Trophoblast cell (in vitro differentiated cells and primary cell): ENCODE measurements at regions not wholly inside any gene's neighbourhood (a gene's known extent, or its start where the extent isn't known, plus 50 kb on each side); places are given as distances from the start of the nearest gene placed in this dataset.

Source experiments
- DNase-seq, 2 donors: peaks; one replicate each; pipeline ENCODE4 v3.0.0-alpha.2; 2016
- H2AFZ ChIP-seq: 2 replicates; pipeline ENCODE4 v1.6.1; 2013; ENCODE audit warnings: low read length, moderate library complexity, mild to moderate bottlenecking; ENCODE audit not compliant: insufficient read depth, poor library complexity
- H2AK5ac ChIP-seq: 2 replicates; pipeline ENCODE4 v1.6.1; 2013; ENCODE audit warnings: mild to moderate bottlenecking, low read length
- H2BK120ac ChIP-seq: 2 replicates; pipeline ENCODE4 v1.6.1; 2013; ENCODE audit warnings: low read length, mild to moderate bottlenecking, moderate library complexity; ENCODE audit not compliant: insufficient read depth, poor library complexity
- H2BK12ac ChIP-seq: 2 replicates; pipeline ENCODE4 v1.6.1; 2013; ENCODE audit warnings: mild to moderate bottlenecking, low read length, moderate library complexity
- H2BK5ac ChIP-seq: 2 replicates; pipeline ENCODE4 v1.6.1; 2013; ENCODE audit warnings: low read length, low read depth, moderate library complexity, mild to moderate bottlenecking; ENCODE audit not compliant: poor library complexity
- H3K14ac ChIP-seq: 2 replicates; pipeline ENCODE4 v1.6.1; 2013; ENCODE audit warnings: mild to moderate bottlenecking, low read length
- H3K18ac ChIP-seq: 2 replicates; pipeline ENCODE4 v1.6.1; 2013; ENCODE audit warnings: mild to moderate bottlenecking, low read length
- H3K23ac ChIP-seq: 2 replicates; pipeline ENCODE4 v1.6.1; 2013; ENCODE audit warnings: low read length
- H3K27ac ChIP-seq: 2 replicates; pipeline ENCODE4 v1.5.1; 2013; ENCODE audit warnings: low read depth, mild to moderate bottlenecking, inconsistent platforms, low read length, moderate library complexity
- H3K27me3 ChIP-seq: 2 replicates; pipeline ENCODE4 v1.6.1; 2013; ENCODE audit warnings: inconsistent platforms, mild to moderate bottlenecking, low read length, moderate library complexity; ENCODE audit not compliant: insufficient read depth
- H3K36me3 ChIP-seq, 2 experiments: 1 replicate in 1 of 2; 2 replicates in 1 of 2; pipeline ENCODE4 v1.6.1; 2013; ENCODE audit warnings: low read length in 2 of 2, mild to moderate bottlenecking in 2 of 2, moderate library complexity in 1 of 2; ENCODE audit not compliant: insufficient read depth in 2 of 2, control insufficient read depth in 1 of 2
- H3K4ac ChIP-seq: 2 replicates; pipeline ENCODE4 v1.6.1; 2013; ENCODE audit warnings: low read depth, mild to moderate bottlenecking, low read length, moderate library complexity
- H3K4me1 ChIP-seq, 2 experiments: 1 replicate in 1 of 2; 2 replicates in 1 of 2; pipeline ENCODE4 v1.6.1; 2013; ENCODE audit warnings: low read length in 2 of 2, mild to moderate bottlenecking in 2 of 2, moderate library complexity in 1 of 2; ENCODE audit not compliant: insufficient read depth in 2 of 2, control insufficient read depth in 1 of 2
- H3K4me2 ChIP-seq: 2 replicates; pipeline ENCODE4 v1.6.1; 2013; ENCODE audit warnings: inconsistent platforms, mild to moderate bottlenecking, low read length, moderate library complexity
- H3K4me3 ChIP-seq: 2 replicates; pipeline ENCODE4 v1.5.1; 2013; ENCODE audit warnings: mild to moderate bottlenecking, low read depth, low read length, inconsistent platforms
- H3K79me1 ChIP-seq: one replicate; pipeline ENCODE4 v1.6.1; 2013; ENCODE audit warnings: low read length
- H3K79me2 ChIP-seq: 2 replicates; pipeline ENCODE4 v1.6.1; 2013; ENCODE audit warnings: low read length, mild to moderate bottlenecking; ENCODE audit not compliant: control insufficient read depth, insufficient read depth, poor library complexity
- H3K9ac ChIP-seq: 2 replicates; pipeline ENCODE4 v1.6.1; 2013; ENCODE audit warnings: mild to moderate bottlenecking, low read length
- H3K9me3 ChIP-seq: 2 replicates; pipeline ENCODE4 v1.6.1; 2013; ENCODE audit warnings: low read depth, mild to moderate bottlenecking, control low read depth, inconsistent platforms, low read length; ENCODE audit not compliant: insufficient read depth
- H4K12ac ChIP-seq: 2 replicates; pipeline ENCODE4 v1.6.1; 2013; ENCODE audit warnings: low read depth, mild to moderate bottlenecking, low read length, moderate library complexity
- H4K8ac ChIP-seq: 2 replicates; pipeline ENCODE4 v1.6.1; 2013; ENCODE audit warnings: low read depth, mild to moderate bottlenecking, low read length, moderate library complexity
- H4K91ac ChIP-seq: one replicate; pipeline ENCODE4 v1.6.1; 2013; ENCODE audit warnings: low read depth, mild to moderate bottlenecking, low read length, moderate library complexity
- WGBS: extraction: QIAGEN DNeasy Blood & Tissue Kit; methylation state at CpG from one replicate; pipeline ENCODE4 v1.1.7; 2013; ENCODE audit warnings: missing lambda C conversion rate; ENCODE audit not compliant: insufficient read length, insufficient coverage; ENCODE audit errors: extremely low coverage; 5-methylcytosine and 5-hydroxymethylcytosine counted together

DNA sequence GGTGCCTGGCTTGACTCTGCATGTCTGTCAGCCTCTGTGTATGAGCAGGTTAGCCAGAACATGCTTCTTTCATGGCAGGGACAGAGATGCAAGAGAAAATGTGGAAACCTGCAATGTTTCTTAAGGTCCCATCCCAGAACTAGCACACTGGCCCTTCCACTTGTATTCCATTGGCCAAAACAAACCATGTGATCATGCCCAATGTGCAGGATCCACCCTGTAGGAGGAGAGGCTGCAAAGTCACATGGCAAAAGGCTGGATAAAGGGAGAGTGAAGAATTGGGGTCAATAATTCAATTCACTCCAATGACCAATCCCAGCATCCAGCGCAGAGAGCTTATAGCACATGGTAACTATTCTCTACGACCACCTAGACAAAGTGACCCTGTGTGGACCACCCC is 405.5 kb downstream of the MIAT start:
- no peak overlapping the region for H3K4me3 ChIP-seq
- H3K79me1 ChIP-seq = no peaks in the 10 kb centered on the region
- H3K4me1 ChIP-seq = peaks cover 0 to 2% of the 10 kb centered on the region in 2 experiments
- no peaks in the 10 kb centered on the region for H3K79me2 ChIP-seq
- H3K4ac ChIP-seq = no peak overlapping the region
- no peak overlapping the region for H4K8ac ChIP-seq
- H2AK5ac ChIP-seq = no peak overlapping the region
- no peaks in the 10 kb centered on the region for H3K27me3 ChIP-seq
- H3K9me3 ChIP-seq = no peaks in the 10 kb centered on the region
- no peak overlapping the region for H3K14ac ChIP-seq
- no peak overlapping the region for H2BK120ac ChIP-seq
- no CpG with 5 or more reads among the region's 2 CpGs for WGBS
- no peak overlapping the region for H2BK12ac ChIP-seq
- H2AFZ ChIP-seq = no peak overlapping the region
- H3K18ac ChIP-seq = no peak overlapping the region
- H3K4me2 ChIP-seq = no peak overlapping the region
- no peak for DNase-seq
- no peaks in the 10 kb centered on the region for H3K36me3 ChIP-seq
- no peak overlapping the region for H4K12ac ChIP-seq
- H3K27ac ChIP-seq = no peak overlapping the region
- no peak overlapping the region for H3K9ac ChIP-seq
- no peak overlapping the region for H3K23ac ChIP-seq
- no peak overlapping the region for H4K91ac ChIP-seq
- no peak overlapping the region for H2BK5ac ChIP-seq

DNA sequence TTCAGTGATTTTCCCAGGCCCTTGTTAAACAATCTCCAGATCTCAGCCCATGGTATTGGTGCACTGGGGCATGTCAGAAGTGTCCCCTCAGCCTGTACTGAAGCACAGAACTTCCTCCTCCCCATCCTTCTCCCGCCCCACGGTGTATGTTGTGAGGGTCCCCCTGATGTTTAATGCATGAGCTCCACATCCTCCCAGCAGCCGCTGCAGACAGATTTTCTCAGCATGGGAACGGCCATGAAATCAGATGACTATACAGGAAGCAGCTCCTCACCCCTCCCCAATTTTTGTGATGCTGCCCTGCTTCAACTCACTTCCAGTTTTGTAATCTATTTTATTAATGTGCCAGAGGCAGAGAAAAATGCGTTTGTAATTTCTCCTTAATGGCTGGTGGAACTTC is 406.0 kb downstream of the MIAT start:
- DNase-seq = no peak
- no peak overlapping the region for H3K14ac ChIP-seq
- H3K9ac ChIP-seq = no peak overlapping the region
- no peak overlapping the region for H2BK12ac ChIP-seq
- no peak overlapping the region for H2BK5ac ChIP-seq
- no peak overlapping the region for H3K23ac ChIP-seq
- H2AK5ac ChIP-seq = no peak overlapping the region
- no peak overlapping the region for H3K18ac ChIP-seq
- no peak overlapping the region for H2AFZ ChIP-seq
- no peak overlapping the region for H3K4me3 ChIP-seq
- H3K36me3 ChIP-seq = no peaks in the 10 kb centered on the region
- WGBS = no CpG with 5 or more reads among the region's 5 CpGs
- peaks cover 0 to 2% of the 10 kb centered on the region in 2 experiments for H3K4me1 ChIP-seq
- no peaks in the 10 kb centered on the region for H3K79me2 ChIP-seq
- no peak overlapping the region for H3K4me2 ChIP-seq
- H4K91ac ChIP-seq = no peak overlapping the region
- no peak overlapping the region for H3K4ac ChIP-seq
- H3K9me3 ChIP-seq = no peaks in the 10 kb centered on the region
- H3K27ac ChIP-seq = no peak overlapping the region
- H2BK120ac ChIP-seq = no peak overlapping the region
- H3K27me3 ChIP-seq = no peaks in the 10 kb centered on the region
- H4K12ac ChIP-seq = no peak overlapping the region
- H4K8ac ChIP-seq = no peak overlapping the region
- H3K79me1 ChIP-seq = no peaks in the 10 kb centered on the region

DNA sequence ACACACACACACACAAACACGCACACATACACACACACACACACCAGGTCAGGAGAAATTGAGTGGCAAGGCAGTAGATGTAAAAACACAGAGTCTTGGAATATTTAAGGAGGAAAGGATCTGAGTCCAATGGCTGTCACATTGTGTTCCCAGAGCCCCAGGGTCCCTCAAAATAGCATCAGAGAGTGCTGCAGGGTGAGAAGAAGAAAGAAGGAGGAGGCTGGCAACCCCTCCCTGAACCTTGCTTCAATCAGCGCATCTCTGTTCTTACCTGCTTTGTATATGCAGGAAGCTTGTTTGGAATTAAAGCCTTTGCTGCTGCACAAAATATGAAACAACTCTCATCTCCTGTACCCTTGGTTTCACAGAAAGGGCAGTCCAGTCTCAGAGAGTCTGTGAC is 406.5 kb downstream of the MIAT start:
- WGBS = no CpG with 5 or more reads among the region's 2 CpGs
- H3K23ac ChIP-seq = no peak overlapping the region
- H3K36me3 ChIP-seq = no peaks in the 10 kb centered on the region
- no peak overlapping the region for H2BK12ac ChIP-seq
- H3K4me2 ChIP-seq = no peak overlapping the region
- no peak overlapping the region for H3K18ac ChIP-seq
- no peaks in the 10 kb centered on the region for H3K9me3 ChIP-seq
- H2AFZ ChIP-seq = no peak overlapping the region
- H2AK5ac ChIP-seq = no peak overlapping the region
- DNase-seq = no peak
- H2BK5ac ChIP-seq = no peak overlapping the region
- no peak overlapping the region for H4K91ac ChIP-seq
- H3K4ac ChIP-seq = no peak overlapping the region
- no peak overlapping the region for H2BK120ac ChIP-seq
- no peak overlapping the region for H4K8ac ChIP-seq
- no peaks in the 10 kb centered on the region for H3K27me3 ChIP-seq
- H3K79me2 ChIP-seq = no peaks in the 10 kb centered on the region
- no peaks in the 10 kb centered on the region for H3K79me1 ChIP-seq
- no peak overlapping the region for H3K14ac ChIP-seq
- peaks cover 0 to 2% of the 10 kb centered on the region in 2 experiments for H3K4me1 ChIP-seq
- H3K27ac ChIP-seq = no peak overlapping the region
- H3K4me3 ChIP-seq = no peak overlapping the region
- no peak overlapping the region for H3K9ac ChIP-seq
- H4K12ac ChIP-seq = no peak overlapping the region

DNA sequence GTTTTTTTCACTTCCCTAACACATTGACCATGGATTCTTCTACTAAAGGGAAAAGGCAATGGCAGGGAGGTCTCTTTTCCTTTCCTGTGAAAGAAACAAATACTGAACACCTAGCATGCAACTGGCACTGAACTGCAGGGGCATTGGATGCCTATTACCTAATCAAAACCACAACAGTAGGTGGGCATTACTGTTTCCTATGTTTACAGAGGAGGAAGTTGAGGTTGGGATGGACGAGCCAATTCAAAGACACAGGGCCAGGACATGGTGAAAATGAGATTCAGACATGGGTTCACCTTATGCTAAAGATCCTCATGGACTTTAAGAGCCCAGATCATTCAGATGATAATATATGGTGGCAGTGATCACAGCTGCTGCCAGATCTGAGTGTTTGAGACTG is 407.0 kb downstream of the MIAT start:
- Histone ChIP-seq H2BK5ac (no peak overlapping the region), H2AFZ (no peak overlapping the region), H3K18ac (no peak overlapping the region), H4K8ac (no peak overlapping the region), H2BK120ac (no peak overlapping the region), H3K9ac (no peak overlapping the region), H4K12ac (no peak overlapping the region), H3K9me3 (no peaks in the 10 kb centered on the region), H3K27ac (no peak overlapping the region), H3K23ac (no peak overlapping the region), H3K4me2 (no peak overlapping the region), H3K14ac (no peak overlapping the region), H3K36me3 (no peaks in the 10 kb centered on the region), H3K4me3 (no peak overlapping the region), H3K4me1 (peaks cover 0 to 2% of the 10 kb centered on the region in 2 experiments), H4K91ac (no peak overlapping the region), H2AK5ac (no peak overlapping the region), H2BK12ac (no peak overlapping the region), H3K27me3 (no peaks in the 10 kb centered on the region), H3K79me2 (no peaks in the 10 kb centered on the region), H3K79me1 (no peaks in the 10 kb centered on the region), H3K4ac (no peak overlapping the region)
- DNase-seq = no peak
- no CpG with 5 or more reads among the region's 1 CpG for WGBS
